ENCODE measurements at regions not wholly inside any gene's neighbourhood (a gene's known extent, or its start where the extent isn't known, plus 50 kb on each side); places are given as distances from the start of the nearest gene placed in this dataset.

DNA sequence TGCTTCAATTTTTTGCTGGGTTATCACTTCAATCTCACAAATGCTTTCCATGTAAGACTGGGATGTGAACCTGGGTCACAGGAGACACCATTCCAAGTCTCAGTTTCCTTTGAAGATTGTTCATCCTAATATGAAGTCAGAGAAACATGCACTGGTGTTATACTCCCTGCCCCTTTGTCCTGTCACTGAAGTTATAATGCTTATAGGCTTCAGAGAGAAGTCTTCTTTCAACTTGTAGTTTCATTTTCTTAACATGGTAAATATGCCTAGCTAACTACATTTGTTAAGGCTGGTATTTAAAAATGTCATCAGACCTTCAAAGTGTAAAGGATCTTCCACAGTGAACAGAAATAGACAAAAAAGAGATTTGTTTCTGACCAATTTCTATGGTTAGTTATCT is 1195.9 kb downstream of the MRPL39 start:
- ChIA-PET POLR2A (ENCODE audit: partially characterized antibody) (no interaction called here), CTCF (ENCODE audit: partially characterized antibody) (no interaction called here)
- Histone ChIP-seq H3K27me3 (ENCODE audit: insufficient read depth, low read length) (no peaks in the 10 kb centered on the region), H3K9me3 (ENCODE audit: control insufficient read depth in 1 of 2, low read length in 2 of 2) (no peaks in the 10 kb centered on the region), H3K27ac (ENCODE audit: low read depth, low read length) (no peak overlapping the region), H3K36me3 (ENCODE audit: insufficient read depth, low read length) (no peaks in the 10 kb centered on the region), H3K4me3 (ENCODE audit: low read length in 2 of 2) (no peak overlapping the region), H3K4me1 (ENCODE audit: insufficient read depth, low read length) (no peaks in the 10 kb centered on the region)
- no peak for DNase-seq
- H3K4me1 Mint-ChIP-seq: no peaks in the 10 kb centered on the region
- no peaks in the 10 kb centered on the region for H3K27me3 Mint-ChIP-seq
- H3K27ac Mint-ChIP-seq: no peak overlapping the region
- no peak overlapping the region for H3K4me3 Mint-ChIP-seq
- intact Hi-C loops (cut with micrococcal nuclease): loop anchor here (5.0 kb wide), 1 partner anchor 51 kb away; no protein-coding TSS in a partner anchor
- H3K36me3 Mint-ChIP-seq: no peaks in the 10 kb centered on the region
- H3K9me3 Mint-ChIP-seq: peaks cover 0 to 7% (median 0%) of the 10 kb centered on the region in 8 donors

DNA sequence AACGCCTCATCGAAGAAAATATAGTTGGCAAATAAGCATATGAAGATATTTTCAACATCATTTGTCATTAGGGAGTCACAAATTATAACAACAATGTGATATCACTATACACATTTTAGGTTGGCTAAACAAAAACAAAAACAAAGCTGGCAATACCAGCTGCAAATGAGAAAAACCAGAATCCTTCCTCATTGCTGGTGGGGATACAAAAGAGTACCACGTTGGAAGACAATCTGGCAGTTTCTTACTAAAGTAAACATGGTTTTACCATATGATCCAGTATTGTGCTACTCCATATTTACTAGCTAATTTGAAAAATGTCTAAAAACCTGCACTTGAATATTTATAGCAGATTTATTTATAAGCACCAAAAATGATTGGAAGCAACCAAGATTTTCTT is 1204.1 kb downstream of the MRPL39 start:
- H3K9me3 ChIP-seq (ENCODE audit: control insufficient read depth in 1 of 2, low read length in 2 of 2): no peaks in the 10 kb centered on the region
- H3K27ac ChIP-seq (ENCODE audit: low read depth, low read length): no peak overlapping the region
- POLR2A ChIA-PET (ENCODE audit: partially characterized antibody): no interaction called here
- H3K4me3 ChIP-seq (ENCODE audit: low read length in 2 of 2): no peak overlapping the region
- CTCF ChIA-PET (ENCODE audit: partially characterized antibody): no interaction called here
- Mint-ChIP-seq H3K27me3 (no peaks in the 10 kb centered on the region), H3K9me3 (peaks cover 0 to 10% (median 2%) of the 10 kb centered on the region in 8 donors), H3K27ac (no peak overlapping the region), H3K4me1 (no peaks in the 10 kb centered on the region), H3K4me3 (no peak overlapping the region), H3K36me3 (no peaks in the 10 kb centered on the region)
- intact Hi-C loops (cut with micrococcal nuclease): no loop called here
- no peak for DNase-seq
- no peaks in the 10 kb centered on the region for H3K27me3 ChIP-seq (ENCODE audit: insufficient read depth, low read length)
- no peaks in the 10 kb centered on the region for H3K36me3 ChIP-seq (ENCODE audit: insufficient read depth, low read length)
- H3K4me1 ChIP-seq (ENCODE audit: insufficient read depth, low read length): no peaks in the 10 kb centered on the region

DNA sequence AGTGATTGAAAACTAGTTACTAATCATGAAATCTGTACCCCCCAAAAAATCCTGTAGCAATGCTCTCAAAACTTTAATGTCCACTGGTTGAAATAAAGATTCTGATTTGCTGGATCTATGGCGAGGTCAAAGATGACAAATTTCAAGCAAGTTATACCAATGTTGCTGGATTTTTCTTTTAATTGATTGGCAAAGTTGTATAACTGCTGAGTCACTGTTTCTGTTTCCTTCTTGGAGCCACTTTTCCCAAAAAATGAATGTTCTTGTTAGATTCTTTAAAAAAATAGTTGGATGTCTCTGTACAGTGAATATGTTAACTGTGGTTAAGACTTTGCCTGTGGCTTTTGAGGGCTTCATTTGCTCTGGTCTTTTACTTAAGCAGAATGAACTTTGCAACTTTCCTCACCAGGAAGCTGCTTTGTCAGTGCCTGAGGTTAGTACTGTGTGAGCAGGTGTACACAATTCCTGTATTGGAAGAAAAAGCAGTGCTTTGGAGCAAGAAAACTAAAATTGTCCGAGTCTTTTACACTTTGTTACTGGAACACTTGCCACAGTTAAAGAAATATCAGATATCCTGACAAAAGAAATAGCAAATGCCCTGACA is 1211.9 kb downstream of the MRPL39 start:
- Histone ChIP-seq H3K27me3 (ENCODE audit: insufficient read depth, low read length) (no peaks in the 10 kb centered on the region), H3K36me3 (ENCODE audit: insufficient read depth, low read length) (no peaks in the 10 kb centered on the region), H3K27ac (ENCODE audit: low read depth, low read length) (no peak overlapping the region), H3K4me3 (ENCODE audit: low read length in 2 of 2) (no peak overlapping the region), H3K4me1 (ENCODE audit: insufficient read depth, low read length) (no peaks in the 10 kb centered on the region), H3K9me3 (ENCODE audit: control insufficient read depth in 1 of 2, low read length in 2 of 2) (no peaks in the 10 kb centered on the region)
- ChIA-PET POLR2A (ENCODE audit: partially characterized antibody) (no interaction called here), CTCF (ENCODE audit: partially characterized antibody) (no interaction called here)
- H3K36me3 Mint-ChIP-seq: no peaks in the 10 kb centered on the region
- no peaks in the 10 kb centered on the region for H3K4me1 Mint-ChIP-seq
- peaks cover 0 to 3% (median 0%) of the 10 kb centered on the region in 8 donors for H3K9me3 Mint-ChIP-seq
- H3K4me3 Mint-ChIP-seq: no peak overlapping the region
- intact Hi-C loops (cut with micrococcal nuclease): no loop called here
- no peak for DNase-seq
- H3K27ac Mint-ChIP-seq: no peak overlapping the region
- peaks cover 0 to 1% of the 10 kb centered on the region in 2 donors for H3K27me3 Mint-ChIP-seq

DNA sequence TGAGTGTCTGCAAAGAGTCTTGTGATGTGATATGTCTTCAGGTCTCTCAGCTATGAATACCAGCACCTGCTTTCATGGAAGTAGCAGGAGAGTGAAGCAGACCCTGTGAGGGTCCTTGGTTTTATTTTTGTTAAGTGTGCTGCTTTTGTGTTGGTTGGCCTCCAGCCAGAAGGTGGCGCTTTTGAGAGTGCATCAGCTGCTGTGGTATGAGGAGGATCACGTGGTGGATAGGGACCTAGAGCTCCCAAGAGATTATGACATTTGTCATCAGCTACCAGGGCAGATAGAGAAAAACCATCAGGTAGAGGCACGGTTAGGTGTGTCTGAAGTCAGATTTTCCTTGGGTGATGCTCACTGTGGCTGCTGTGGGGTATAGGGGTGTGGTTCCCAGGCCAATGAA is 1232.1 kb downstream of the MRPL39 start:
- Mint-ChIP-seq H3K4me1 (no peaks in the 10 kb centered on the region), H3K27ac (peak overlapping the region in 1 of 7 donors; percentile 44), H3K27me3 (no peaks in the 10 kb centered on the region), H3K9me3 (peaks cover 0 to 7% (median 3%) of the 10 kb centered on the region in 8 donors), H3K36me3 (no peaks in the 10 kb centered on the region), H3K4me3 (no peak overlapping the region)
- DNase-seq: no peak
- ChIA-PET CTCF (ENCODE audit: partially characterized antibody) (no interaction called here), POLR2A (ENCODE audit: partially characterized antibody) (no interaction called here)
- no peak overlapping the region for H3K4me3 ChIP-seq (ENCODE audit: low read length in 2 of 2)
- H3K4me1 ChIP-seq (ENCODE audit: insufficient read depth, low read length): no peaks in the 10 kb centered on the region
- no peaks in the 10 kb centered on the region for H3K27me3 ChIP-seq (ENCODE audit: insufficient read depth, low read length)
- intact Hi-C loops (cut with micrococcal nuclease): no loop called here
- no peak overlapping the region for H3K27ac ChIP-seq (ENCODE audit: low read depth, low read length)
- H3K36me3 ChIP-seq (ENCODE audit: insufficient read depth, low read length): no peaks in the 10 kb centered on the region
- no peaks in the 10 kb centered on the region for H3K9me3 ChIP-seq (ENCODE audit: control insufficient read depth in 1 of 2, low read length in 2 of 2)

DNA sequence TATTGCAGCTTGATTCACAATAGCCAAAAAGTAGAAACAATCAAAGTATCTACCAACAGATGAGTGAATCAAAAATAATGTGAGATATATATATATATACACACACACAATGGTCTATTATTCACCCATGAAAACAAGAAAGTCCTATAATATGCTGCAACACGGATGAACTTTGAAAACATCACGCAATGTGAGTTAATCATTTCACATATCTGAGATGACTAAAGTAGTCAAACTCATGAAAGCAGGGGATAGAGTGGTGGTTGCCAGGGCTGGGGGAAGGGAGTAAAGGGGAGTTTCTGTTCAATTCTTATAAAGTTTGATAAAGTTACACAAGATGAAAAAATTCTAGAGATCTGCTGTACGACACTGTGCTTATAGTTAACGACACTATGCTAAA is 1234.8 kb downstream of the MRPL39 start:
- Histone ChIP-seq H3K4me1 (ENCODE audit: insufficient read depth, low read length) (no peaks in the 10 kb centered on the region), H3K27me3 (ENCODE audit: insufficient read depth, low read length) (no peaks in the 10 kb centered on the region), H3K9me3 (ENCODE audit: control insufficient read depth in 1 of 2, low read length in 2 of 2) (no peaks in the 10 kb centered on the region), H3K36me3 (ENCODE audit: insufficient read depth, low read length) (no peaks in the 10 kb centered on the region), H3K27ac (ENCODE audit: low read depth, low read length) (no peak overlapping the region), H3K4me3 (ENCODE audit: low read length in 2 of 2) (no peak overlapping the region)
- H3K27me3 Mint-ChIP-seq: no peaks in the 10 kb centered on the region
- no peaks in the 10 kb centered on the region for H3K36me3 Mint-ChIP-seq
- no peak overlapping the region for H3K27ac Mint-ChIP-seq
- POLR2A ChIA-PET (ENCODE audit: partially characterized antibody): no interaction called here
- CTCF ChIA-PET (ENCODE audit: partially characterized antibody): no interaction called here
- no peak overlapping the region for H3K4me3 Mint-ChIP-seq
- intact Hi-C loops (cut with micrococcal nuclease): no loop called here
- peaks cover 0 to 4% (median 0%) of the 10 kb centered on the region in 8 donors for H3K9me3 Mint-ChIP-seq
- no peaks in the 10 kb centered on the region for H3K4me1 Mint-ChIP-seq
- DNase-seq: no peak

DNA sequence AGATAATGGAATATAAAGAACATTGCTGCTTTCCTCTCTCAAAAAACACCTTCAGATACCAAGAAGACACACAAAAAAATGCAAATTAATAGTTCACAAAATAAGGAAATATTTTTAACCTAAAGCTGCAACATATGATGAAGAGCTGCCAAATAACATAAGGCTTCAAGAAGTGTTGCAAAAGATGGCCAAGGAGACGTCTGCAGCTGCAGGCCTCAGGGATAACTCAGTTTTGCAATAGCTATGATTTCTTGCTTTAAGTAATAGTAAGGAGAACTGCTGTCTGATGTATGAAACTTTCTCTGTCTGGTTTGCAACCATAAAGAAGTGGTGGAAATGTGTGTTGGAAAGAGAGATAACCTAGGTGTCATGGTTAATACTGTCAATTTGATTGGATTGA is 1237.5 kb downstream of the MRPL39 start:
- no peaks in the 10 kb centered on the region for H3K4me1 ChIP-seq (ENCODE audit: insufficient read depth, low read length)
- Mint-ChIP-seq H3K36me3 (no peaks in the 10 kb centered on the region), H3K4me1 (no peaks in the 10 kb centered on the region), H3K9me3 (peaks cover 0 to 4% (median 1%) of the 10 kb centered on the region in 8 donors), H3K27me3 (no peaks in the 10 kb centered on the region), H3K4me3 (no peak overlapping the region), H3K27ac (no peak overlapping the region)
- intact Hi-C loops (cut with micrococcal nuclease): no loop called here
- DNase-seq: no peak
- H3K27me3 ChIP-seq (ENCODE audit: insufficient read depth, low read length): no peaks in the 10 kb centered on the region
- H3K27ac ChIP-seq (ENCODE audit: low read depth, low read length): no peak overlapping the region
- POLR2A ChIA-PET (ENCODE audit: partially characterized antibody): no interaction called here
- H3K4me3 ChIP-seq (ENCODE audit: low read length in 2 of 2): no peak overlapping the region
- no peaks in the 10 kb centered on the region for H3K36me3 ChIP-seq (ENCODE audit: insufficient read depth, low read length)
- CTCF ChIA-PET (ENCODE audit: partially characterized antibody): no interaction called here
- no peaks in the 10 kb centered on the region for H3K9me3 ChIP-seq (ENCODE audit: control insufficient read depth in 1 of 2, low read length in 2 of 2)

DNA sequence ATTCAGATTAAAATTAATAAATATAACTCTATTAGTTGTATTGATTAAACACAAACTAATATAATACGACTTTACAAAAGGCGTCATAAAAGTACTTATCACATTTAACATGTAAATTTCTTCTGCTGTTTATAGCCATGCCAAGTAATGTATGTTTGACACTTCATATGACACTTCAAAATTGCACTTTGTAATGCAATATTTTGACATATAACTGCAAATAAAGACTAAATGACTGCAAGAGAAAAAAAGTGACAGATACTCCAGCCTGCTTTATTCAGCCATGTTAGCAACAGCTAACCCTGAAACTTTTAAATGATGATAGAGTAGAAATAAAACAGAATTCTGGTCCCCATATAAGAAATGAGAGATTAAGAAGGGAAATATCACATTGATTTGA is 1238.0 kb downstream of the MRPL39 start:
- ChIA-PET POLR2A (ENCODE audit: partially characterized antibody) (no interaction called here), CTCF (ENCODE audit: partially characterized antibody) (no interaction called here)
- no peaks in the 10 kb centered on the region for H3K36me3 Mint-ChIP-seq
- H3K9me3 Mint-ChIP-seq: peaks cover 0 to 3% (median under 1%) of the 10 kb centered on the region in 8 donors
- intact Hi-C loops (cut with micrococcal nuclease): no loop called here
- no peaks in the 10 kb centered on the region for H3K4me1 ChIP-seq (ENCODE audit: insufficient read depth, low read length)
- H3K4me3 ChIP-seq (ENCODE audit: low read length in 2 of 2): no peak overlapping the region
- H3K27me3 ChIP-seq (ENCODE audit: insufficient read depth, low read length): no peaks in the 10 kb centered on the region
- no peaks in the 10 kb centered on the region for H3K36me3 ChIP-seq (ENCODE audit: insufficient read depth, low read length)
- H3K27me3 Mint-ChIP-seq: no peaks in the 10 kb centered on the region
- no peaks in the 10 kb centered on the region for H3K4me1 Mint-ChIP-seq
- no peak overlapping the region for H3K27ac ChIP-seq (ENCODE audit: low read depth, low read length)
- no peak for DNase-seq
- no peak overlapping the region for H3K27ac Mint-ChIP-seq
- H3K9me3 ChIP-seq (ENCODE audit: control insufficient read depth in 1 of 2, low read length in 2 of 2): no peaks in the 10 kb centered on the region
- H3K4me3 Mint-ChIP-seq: no peak overlapping the region

DNA sequence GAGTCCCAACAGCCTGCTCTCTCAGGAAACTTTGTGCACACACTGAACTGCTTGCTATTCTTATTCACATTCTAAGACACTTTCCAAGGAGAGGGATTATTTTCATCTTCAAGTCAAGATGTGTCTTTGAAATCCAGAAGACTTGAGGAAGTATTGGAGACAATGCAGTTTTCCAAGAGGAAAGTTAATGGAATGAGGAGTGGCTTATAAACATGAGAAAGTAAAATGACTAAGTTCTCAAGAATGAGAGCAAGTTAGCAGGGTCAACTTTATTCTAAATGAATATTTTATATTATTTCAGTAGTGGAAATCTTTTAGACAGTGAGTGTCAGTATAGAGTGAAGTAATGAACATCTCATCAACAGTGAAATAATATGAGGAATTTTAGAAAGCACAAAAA is 1239.3 kb downstream of the MRPL39 start:
- intact Hi-C loops (cut with micrococcal nuclease): no loop called here
- Mint-ChIP-seq H3K27me3 (no peaks in the 10 kb centered on the region), H3K36me3 (no peaks in the 10 kb centered on the region), H3K4me3 (no peak overlapping the region), H3K9me3 (peaks cover 0 to 3% (median 0%) of the 10 kb centered on the region in 8 donors), H3K27ac (no peak overlapping the region), H3K4me1 (no peaks in the 10 kb centered on the region)
- CTCF ChIA-PET (ENCODE audit: partially characterized antibody): no interaction called here
- POLR2A ChIA-PET (ENCODE audit: partially characterized antibody): no interaction called here
- no peaks in the 10 kb centered on the region for H3K36me3 ChIP-seq (ENCODE audit: insufficient read depth, low read length)
- no peaks in the 10 kb centered on the region for H3K9me3 ChIP-seq (ENCODE audit: control insufficient read depth in 1 of 2, low read length in 2 of 2)
- no peak for DNase-seq
- no peak overlapping the region for H3K4me3 ChIP-seq (ENCODE audit: low read length in 2 of 2)
- no peak overlapping the region for H3K27ac ChIP-seq (ENCODE audit: low read depth, low read length)
- no peaks in the 10 kb centered on the region for H3K27me3 ChIP-seq (ENCODE audit: insufficient read depth, low read length)
- H3K4me1 ChIP-seq (ENCODE audit: insufficient read depth, low read length): no peaks in the 10 kb centered on the region

Data from CD4-positive, alpha-beta memory T cell (primary cell).